NCI-H2196 treated with DMSO at 0.1 percent for 48 hours (cell line): ENCODE measurements at regions not wholly inside any gene's neighbourhood (a gene's known extent, or its start where the extent isn't known, plus 50 kb on each side); places are given as distances from the start of the nearest gene placed in this dataset.

ENCODE experiments used
- DNase-seq: peaks from one replicate; lab custom pipeline; 2025; ENCODE audit not compliant: unreplicated experiment; lab: John Stamatoyannopoulos, UW

DNA sequence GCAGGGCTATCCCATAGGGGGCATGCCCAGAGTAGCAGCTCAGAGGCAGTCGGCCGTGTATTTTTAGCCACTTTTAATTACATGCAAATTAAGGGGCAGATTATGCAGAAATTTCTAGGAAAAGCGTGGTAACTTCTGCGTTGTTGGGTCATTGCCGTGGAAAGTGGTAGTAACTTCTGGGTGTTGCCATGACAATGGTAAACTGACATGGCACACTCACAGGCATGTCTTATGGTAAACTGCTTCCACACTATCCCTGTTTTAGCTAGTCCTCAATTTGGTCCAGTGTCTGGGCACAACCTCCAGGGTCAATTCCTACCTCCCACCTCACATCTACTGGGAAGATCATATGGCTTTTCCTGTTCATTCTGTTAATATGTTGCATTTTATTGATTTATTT lies 428.9 kb upstream of the FANCL start:
- DNase-seq: no peak

DNA sequence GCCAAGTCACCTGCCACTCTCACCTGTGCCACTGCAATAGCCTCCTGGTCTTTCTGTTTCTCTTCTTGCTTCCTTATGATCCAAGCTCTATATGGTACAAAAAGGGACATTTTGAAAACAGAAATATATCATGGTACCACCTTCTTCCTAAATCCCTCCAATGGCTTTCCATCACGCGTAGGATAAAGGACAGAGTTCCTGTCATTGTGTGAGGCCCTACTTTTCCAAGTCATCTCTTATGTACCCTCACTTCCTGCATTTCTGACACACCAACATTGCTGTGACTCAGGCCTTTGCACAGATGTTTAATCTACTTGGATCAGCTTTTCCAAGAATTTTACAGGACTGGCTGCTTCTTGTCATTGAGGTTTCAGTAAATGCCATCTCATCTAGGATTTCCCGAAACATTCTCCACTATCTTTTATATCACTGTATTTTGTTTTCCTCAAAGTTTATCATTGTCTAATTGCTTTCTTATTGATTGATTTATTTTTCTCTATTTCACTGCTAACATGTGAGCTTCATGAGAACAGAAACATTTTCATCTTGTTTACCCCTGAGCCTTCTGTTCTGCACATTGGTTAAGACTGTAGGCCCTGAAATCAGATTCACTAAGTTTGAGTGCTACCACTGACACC lies 426.1 kb upstream of the FANCL start:
- DNase-seq: no peak

DNA sequence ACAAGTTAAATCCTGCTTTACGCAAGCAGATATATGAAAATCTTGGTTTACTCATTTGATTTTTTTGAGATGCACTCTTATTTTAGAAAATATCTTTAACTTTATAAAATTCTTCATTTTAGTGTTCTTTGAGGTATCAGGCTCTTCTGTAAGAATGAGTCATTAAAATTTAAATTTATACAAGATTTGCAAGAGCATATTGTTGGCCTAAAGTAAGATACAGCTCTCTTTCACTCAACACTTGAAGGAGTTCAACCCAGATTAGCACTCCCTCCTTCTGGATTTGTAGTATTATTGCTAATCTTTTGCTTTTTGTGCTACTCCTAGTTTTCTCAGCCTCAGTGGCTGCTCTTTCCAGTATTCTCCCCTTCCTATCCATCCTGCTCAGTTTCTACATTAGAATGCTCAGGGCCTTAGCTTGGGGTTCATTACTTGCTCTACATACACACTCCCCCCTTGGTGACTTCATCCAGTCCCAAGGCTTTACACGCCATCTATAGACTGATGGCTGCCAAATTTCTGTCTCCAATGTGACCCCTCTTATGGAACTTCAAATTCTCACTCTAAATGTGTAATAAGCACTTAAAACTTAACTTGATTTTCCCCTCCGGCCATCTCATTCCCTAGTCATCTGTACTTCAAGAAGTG lies 425.3 kb upstream of the FANCL start:
- DNase-seq: no peak

DNA sequence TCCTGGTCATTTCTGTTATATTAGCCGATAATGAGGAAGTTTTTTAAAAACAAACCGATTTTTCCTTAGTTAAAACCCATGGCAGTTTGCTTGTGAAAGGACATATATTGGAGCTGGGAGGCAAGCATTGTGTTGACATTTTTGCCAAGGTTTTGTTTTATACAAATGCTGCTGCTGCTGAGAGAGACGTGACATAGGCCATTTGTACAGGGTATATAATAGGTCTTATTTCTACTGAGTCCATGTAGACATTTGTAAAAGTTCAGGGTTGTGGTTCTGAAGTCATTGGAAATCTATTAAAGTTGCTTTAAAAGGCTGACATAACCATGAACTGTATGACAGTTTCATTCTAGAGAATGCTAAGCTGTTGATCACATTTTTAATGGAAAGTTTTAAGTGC lies 424.0 kb upstream of the FANCL start:
- DNase-seq: no peak

- no peak for DNase-seq
Measured at GRCh38 chr2:58664523-58665151, 423.5 kb upstream of the FANCL start.

- DNase-seq: no peak
Measured at GRCh38 chr2:58660046-58660445, 418.9 kb upstream of the FANCL start.

GRCh38 chr2:58655152-58655551 lies 414.0 kb upstream of the FANCL start:
- DNase-seq: no peak

DNA sequence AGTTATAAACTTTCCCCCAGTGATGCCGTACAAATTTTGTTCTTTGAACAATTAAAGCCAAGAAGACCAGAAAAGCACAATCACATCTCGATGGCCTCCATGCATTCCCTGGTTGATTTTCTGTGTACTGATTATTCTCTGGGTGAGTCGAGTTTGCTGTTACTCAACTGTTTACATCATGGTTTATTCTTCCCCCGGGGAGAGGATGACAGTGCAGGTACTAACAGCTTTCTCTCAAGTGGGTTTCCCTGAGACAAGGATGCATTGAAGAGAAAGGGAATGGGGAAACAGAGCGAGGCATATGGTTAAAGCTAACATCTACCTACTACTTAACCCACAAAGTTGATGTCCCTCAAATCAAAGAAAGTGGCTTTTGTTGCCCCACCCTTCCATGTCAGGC lies 410.8 kb upstream of the FANCL start:
- DNase-seq: no peak

DNA sequence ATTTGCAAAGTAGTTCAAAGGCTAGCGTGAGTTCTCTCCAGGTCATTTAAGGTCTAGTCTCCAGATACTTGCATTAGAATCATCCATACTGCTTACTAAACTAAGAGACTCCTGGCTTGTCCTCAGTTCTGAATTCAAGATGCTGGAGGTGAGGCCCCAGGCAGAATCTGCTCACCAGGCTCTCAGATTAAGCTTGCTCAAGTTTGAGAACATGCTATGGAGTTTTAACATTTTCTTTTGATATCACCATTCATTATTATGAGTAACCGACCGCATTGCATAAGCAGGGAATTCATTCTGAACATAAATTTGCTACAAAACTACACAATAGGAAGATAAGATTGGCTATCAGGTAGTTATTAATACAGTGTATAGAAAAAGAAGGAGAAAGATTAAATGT lies 409.7 kb upstream of the FANCL start:
- DNase-seq: no peak

GRCh38 chr2:58649756-58650155 lies 408.6 kb upstream of the FANCL start:
- DNase-seq: no peak

GRCh38 chr2:58645017-58645416 lies 403.9 kb upstream of the FANCL start:
- DNase-seq: no peak

- no peak for DNase-seq
Measured at GRCh38 chr2:58644451-58644850, 403.3 kb upstream of the FANCL start.

GRCh38 chr2:58641001-58641400 lies 399.9 kb upstream of the FANCL start:
- no peak for DNase-seq

GRCh38 chr2:58640042-58640441 lies 398.9 kb upstream of the FANCL start:
- DNase-seq: no peak

- no peak for DNase-seq
Measured at GRCh38 chr2:58638256-58638805, 397.2 kb upstream of the FANCL start.

GRCh38 chr2:58636872-58637271 lies 395.7 kb upstream of the FANCL start:
- DNase-seq: no peak

DNA sequence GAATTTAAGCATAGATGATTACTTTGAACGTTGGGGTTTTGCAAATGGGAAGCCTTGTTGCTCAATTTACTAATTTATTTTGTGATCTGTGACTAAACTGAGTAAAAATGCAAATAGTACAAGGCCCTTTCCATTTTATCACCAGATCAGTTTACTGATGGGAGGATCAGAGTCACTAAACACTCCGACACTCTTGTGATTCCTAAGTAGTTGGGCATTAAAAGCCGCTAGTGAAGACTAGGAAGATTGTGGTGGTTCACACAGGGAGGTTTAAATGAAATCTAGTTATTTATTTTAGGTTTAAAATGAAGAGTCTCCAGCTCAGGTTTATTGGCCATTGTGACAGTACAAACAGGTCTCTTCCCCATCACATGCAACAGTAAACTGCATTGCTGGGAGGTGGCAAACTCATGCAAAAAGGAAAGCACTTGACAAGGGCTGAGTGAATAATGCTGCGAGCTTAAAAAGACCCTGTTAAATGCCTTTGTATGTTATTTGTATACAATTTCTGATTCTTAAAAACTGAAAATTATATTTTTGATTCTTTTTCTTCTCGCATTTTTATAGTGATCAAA lies 394.8 kb upstream of the FANCL start:
- DNase-seq: no peak

- DNase-seq: no peak
Measured at GRCh38 chr2:58634653-58635370, 393.7 kb upstream of the FANCL start.

DNA sequence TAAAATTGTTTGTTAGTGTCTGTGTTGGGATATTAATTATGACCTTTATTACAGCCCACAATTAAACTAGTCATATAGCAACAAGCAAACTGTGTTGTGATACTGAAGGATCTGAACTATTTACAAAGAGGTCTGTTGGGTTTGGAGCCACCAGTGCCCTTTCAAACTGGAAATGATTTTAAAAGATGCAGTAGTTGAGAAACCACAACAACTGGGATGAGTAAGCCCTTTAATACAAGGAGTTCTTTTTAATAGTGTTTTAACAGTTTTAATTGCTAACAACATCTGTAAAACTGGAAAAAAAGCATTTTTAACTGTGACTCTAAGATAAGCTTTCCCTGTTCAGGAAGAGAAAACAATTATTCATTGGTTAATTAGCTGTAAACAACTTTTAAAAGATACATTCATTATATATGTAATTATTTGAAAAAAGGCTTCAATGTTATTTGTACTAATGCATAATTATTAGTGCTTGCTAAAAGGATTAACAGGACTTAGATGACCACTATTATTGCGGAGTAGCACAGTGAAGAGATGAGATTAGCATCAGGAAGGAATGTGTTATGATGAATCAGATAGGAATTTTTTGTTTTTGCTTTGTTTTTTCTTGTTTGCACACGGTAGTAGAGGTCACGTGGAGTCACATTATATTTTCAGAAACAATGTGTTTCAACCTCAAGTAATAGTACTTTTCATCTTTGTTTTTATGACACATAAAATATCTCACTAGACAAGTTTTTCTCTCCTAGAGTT lies 392.7 kb upstream of the FANCL start:
- no peak for DNase-seq

GRCh38 chr2:58631986-58632385 lies 390.9 kb upstream of the FANCL start:
- DNase-seq: no peak
